SK-N-SH treated with all-trans-retinoic acid at 6 μM for 48 hours (cell line): ENCODE measurements at regions not wholly inside any gene's neighbourhood (a gene's known extent, or its start where the extent isn't known, plus 50 kb on each side); places are given as distances from the start of the nearest gene placed in this dataset.

Experiments used
- ATAC-seq: fragments of 200-7000 bp; cut with Tn5 transposase; 3 replicates; pipeline ENCODE4 v1.9.1; 2020; ENCODE audit warnings: mild to moderate bottlenecking, moderate library complexity
- ARNTL ChIP-seq: fragments of 450-650 bp; formaldehyde crosslinking; IDR thresholded peaks from 2 replicates; pipeline ENCODE4 v1.5.0; 2020; ENCODE audit warnings: low read depth, mild to moderate bottlenecking, moderate library complexity, borderline replicate concordance
- CREB5 ChIP-seq: fragments of 250-450 bp; sonication (Bioruptor Pico); IDR thresholded peaks from 2 replicates; pipeline ENCODE4 v1.5.1; 2020; ENCODE audit warnings: low read depth, mild to moderate bottlenecking, moderate library complexity
- CSDC2 ChIP-seq: fragments of 250-450 bp; sonication (Bioruptor Pico); IDR thresholded peaks from 2 replicates; pipeline ENCODE4 v1.5.0; 2020; ENCODE audit warnings: mild to moderate bottlenecking, moderate library complexity
- CSRNP3 ChIP-seq: fragments of 250-450 bp; sonication (Bioruptor Pico); IDR thresholded peaks from 2 replicates; pipeline ENCODE4 v1.5.1; 2021; ENCODE audit warnings: mild to moderate bottlenecking, moderate library complexity
- ESRRG ChIP-seq: fragments of 250-450 bp; sonication (Bioruptor Pico); IDR thresholded peaks from 2 replicates; pipeline ENCODE4 v1.6.1; 2021; ENCODE audit warnings: mild to moderate bottlenecking
- GLIS3 ChIP-seq: fragments of 250-450 bp; sonication (Bioruptor Pico); IDR thresholded peaks from 2 replicates; pipeline ENCODE4 v1.5.0; 2020; ENCODE audit warnings: mild to moderate bottlenecking, moderate library complexity
- ISL1 ChIP-seq: fragments of 250-450 bp; sonication (Bioruptor Pico); IDR thresholded peaks from 2 replicates; pipeline ENCODE4 v2.1.2; 2022; ENCODE audit warnings: mild to moderate bottlenecking, moderate library complexity
- OSR1 ChIP-seq: fragments of 250-450 bp; sonication (Bioruptor Pico); IDR thresholded peaks from 2 replicates; pipeline ENCODE4 v1.8.0; 2022; ENCODE audit warnings: moderate library complexity, mild to moderate bottlenecking, inconsistent platforms
- PATZ1 ChIP-seq: fragments of 250-450 bp; sonication (Bioruptor Pico); IDR thresholded peaks from 2 replicates; pipeline ENCODE4 v1.8.0; 2020; ENCODE audit warnings: mild to moderate bottlenecking, moderate library complexity, borderline replicate concordance
- PPARA ChIP-seq: fragments of 250-450 bp; sonication (Bioruptor Pico); IDR thresholded peaks from 2 replicates; pipeline ENCODE4 v1.5.0; 2020; ENCODE audit warnings: mild to moderate bottlenecking, borderline replicate concordance
- RARB ChIP-seq: fragments of 250-450 bp; sonication (Bioruptor Pico); IDR thresholded peaks from 2 replicates; pipeline ENCODE4 v1.8.0; 2021; ENCODE audit warnings: mild to moderate bottlenecking, moderate library complexity
- SNAI2 ChIP-seq: fragments of 250-450 bp; sonication (Bioruptor Pico); IDR thresholded peaks from 2 replicates; pipeline ENCODE4 v1.5.0; 2020; ENCODE audit warnings: mild to moderate bottlenecking, moderate library complexity
- TCF4 ChIP-seq: fragments of 250-450 bp; sonication (Bioruptor Pico); IDR thresholded peaks from 2 replicates; pipeline ENCODE4 v1.8.0; 2021; ENCODE audit warnings: mild to moderate bottlenecking, moderate library complexity, borderline replicate concordance
- ZFP3 ChIP-seq: fragments of 250-450 bp; sonication (Bioruptor Pico); IDR thresholded peaks from 2 replicates; pipeline ENCODE4 v1.5.0; 2020; ENCODE audit warnings: mild to moderate bottlenecking, moderate library complexity
- ZFP30 ChIP-seq: fragments of 450-650 bp; formaldehyde crosslinking; IDR thresholded peaks from 2 replicates; pipeline ENCODE4 v1.5.0; 2022; ENCODE audit warnings: mild to moderate bottlenecking, moderate library complexity
- ZNF565 ChIP-seq: fragments of 450-650 bp; formaldehyde crosslinking; conservative IDR thresholded peaks from 2 replicates; pipeline ENCODE4 v1.5.0; 2020; ENCODE audit warnings: low read depth, mild to moderate bottlenecking, moderate library complexity
- ZNF70 ChIP-seq: fragments of 450-650 bp; formaldehyde crosslinking; IDR thresholded peaks from 2 replicates; pipeline ENCODE4 v1.5.0; 2020; ENCODE audit warnings: mild to moderate bottlenecking, moderate library complexity
- ZNF8 ChIP-seq: fragments of 450-650 bp; formaldehyde crosslinking; IDR thresholded peaks from 2 replicates; pipeline ENCODE4 v1.5.0; 2020; ENCODE audit warnings: mild to moderate bottlenecking, moderate library complexity
- TF ChIP-seq, protein P1 (sequence below): fragments of 250-450 bp; sonication (Bioruptor Pico); IDR thresholded peaks from 2 replicates; pipeline ENCODE4 v1.5.0; 2020; ENCODE audit warnings: mild to moderate bottlenecking, moderate library complexity

DNA sequence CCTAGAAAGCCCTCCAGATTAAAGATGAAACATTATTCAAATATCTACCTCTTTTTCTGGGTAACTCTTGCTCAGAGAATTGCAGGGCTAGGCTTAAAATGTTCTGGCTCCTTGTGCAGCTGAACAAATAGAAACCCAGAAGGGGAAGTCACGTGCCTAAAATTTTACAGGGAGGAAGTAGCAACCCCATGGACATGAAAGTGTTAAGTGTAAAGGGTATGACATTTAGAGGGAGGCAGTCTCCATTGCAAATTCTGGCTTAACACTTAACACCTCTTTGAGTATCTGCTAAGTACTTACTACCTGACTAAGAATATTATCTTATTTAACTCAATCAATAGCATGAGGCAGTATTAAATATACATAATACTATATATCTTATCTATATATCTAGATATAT lies 376.1 kb upstream of the ERCC4 start:
- ATAC-seq, result no peak
- no peak for TF ChIP-seq ZNF565 (CRISPR knock-in tag)
- TF ChIP-seq ZNF8, result no peak
- TF ChIP-seq ZFP30 (CRISPR knock-in tag), result no peak
- TF ChIP-seq GLIS3 (CRISPR knock-in tag), result no peak
- TF ChIP-seq CSRNP3 (CRISPR knock-in tag), result no peak
- no peak for TF ChIP-seq PPARA (CRISPR knock-in tag)
- TF ChIP-seq ZFP3 (CRISPR knock-in tag), result no peak
- TF ChIP-seq SNAI2 (CRISPR knock-in tag), result no peak

GRCh38 chr16:13545271-13545670 lies 374.7 kb upstream of the ERCC4 start:
- ATAC-seq, result no peak
- TF ChIP-seq ZNF70, result no peak
- no peak for TF ChIP-seq ZFP3 (CRISPR knock-in tag)
- no peak for TF ChIP-seq PATZ1 (CRISPR knock-in tag)
- TF ChIP-seq TCF4 (CRISPR knock-in tag), result no peak
- TF ChIP-seq ARNTL, result no peak
- TF ChIP-seq PPARA (CRISPR knock-in tag), result no peak
- TF ChIP-seq OSR1 (CRISPR knock-in tag), result no peak
- TF ChIP-seq ISL1 (CRISPR knock-in tag), result no peak
- TF ChIP-seq, all 23 proteins: peak for 0

DNA sequence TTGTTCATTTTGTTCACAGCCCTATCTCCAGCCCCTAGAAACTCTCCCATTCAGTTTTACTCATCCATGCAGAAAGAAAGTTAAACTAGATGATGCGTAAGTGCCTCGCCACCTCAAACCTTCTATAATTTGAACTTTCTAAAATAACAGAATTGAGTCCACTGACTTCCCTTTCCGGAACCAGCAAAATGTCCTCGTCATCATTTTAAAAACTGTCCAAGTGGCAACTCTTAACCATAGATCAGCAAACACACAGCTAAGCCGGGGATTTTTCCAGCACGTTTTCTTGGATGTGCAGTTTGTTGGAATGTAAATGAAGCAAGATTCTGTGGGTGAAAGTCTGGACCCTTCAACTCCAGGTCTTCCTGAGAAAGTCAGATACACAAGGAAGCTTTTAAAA lies 369.7 kb upstream of the ERCC4 start:
- ATAC-seq, result no peak
- TF ChIP-seq PPARA (CRISPR knock-in tag) (no peak), ZFP30 (CRISPR knock-in tag) (no peak)

- ATAC-seq, result no peak
- TF ChIP-seq SNAI2 (CRISPR knock-in tag) (no peak), RARB (CRISPR knock-in tag) (no peak), ZNF70 (no peak), ZFP3 (CRISPR knock-in tag) (no peak)
These were observed 367.6 kb upstream of the ERCC4 start for GRCh38 chr16:13552062-13552959.

- ATAC-seq, result no peak
- no peak for TF ChIP-seq SNAI2 (CRISPR knock-in tag)
- no peak for TF ChIP-seq ESRRG
- no peak for TF ChIP-seq OSR1 (CRISPR knock-in tag)
- no peak for TF ChIP-seq PPARA (CRISPR knock-in tag)
- no peak for TF ChIP-seq PATZ1 (CRISPR knock-in tag)
- TF ChIP-seq, all 23 proteins: peak for 0
These were observed 367.0 kb upstream of the ERCC4 start for GRCh38 chr16:13552960-13553257.

DNA sequence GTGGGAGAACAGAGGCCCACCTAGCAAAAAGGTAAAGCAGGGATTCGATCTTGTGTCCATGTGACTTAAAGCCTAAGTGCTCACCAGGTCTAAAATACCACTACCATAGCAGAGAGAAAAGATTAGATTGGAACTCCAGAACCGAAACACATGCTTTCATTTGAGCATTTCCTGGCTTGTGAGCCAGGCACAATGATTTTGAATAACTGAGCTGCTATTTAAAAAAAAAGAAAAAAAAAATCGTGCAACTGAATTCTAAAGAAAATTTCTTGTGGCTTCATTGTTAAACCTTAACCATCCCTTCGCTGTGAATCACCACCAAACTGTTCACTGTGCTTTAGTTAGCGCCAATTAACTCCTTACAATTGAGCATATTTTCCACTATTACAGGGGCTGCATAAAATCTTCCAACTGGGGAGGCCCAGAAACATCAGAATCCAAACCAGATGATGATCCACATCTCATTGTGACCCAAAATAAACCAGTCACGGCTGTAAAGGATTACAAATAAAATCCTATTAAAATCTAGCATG lies 366.4 kb upstream of the ERCC4 start:
- ATAC-seq, result no peak
- TF ChIP-seq GLIS3 (CRISPR knock-in tag), result no peak
- TF ChIP-seq, protein P1, sequence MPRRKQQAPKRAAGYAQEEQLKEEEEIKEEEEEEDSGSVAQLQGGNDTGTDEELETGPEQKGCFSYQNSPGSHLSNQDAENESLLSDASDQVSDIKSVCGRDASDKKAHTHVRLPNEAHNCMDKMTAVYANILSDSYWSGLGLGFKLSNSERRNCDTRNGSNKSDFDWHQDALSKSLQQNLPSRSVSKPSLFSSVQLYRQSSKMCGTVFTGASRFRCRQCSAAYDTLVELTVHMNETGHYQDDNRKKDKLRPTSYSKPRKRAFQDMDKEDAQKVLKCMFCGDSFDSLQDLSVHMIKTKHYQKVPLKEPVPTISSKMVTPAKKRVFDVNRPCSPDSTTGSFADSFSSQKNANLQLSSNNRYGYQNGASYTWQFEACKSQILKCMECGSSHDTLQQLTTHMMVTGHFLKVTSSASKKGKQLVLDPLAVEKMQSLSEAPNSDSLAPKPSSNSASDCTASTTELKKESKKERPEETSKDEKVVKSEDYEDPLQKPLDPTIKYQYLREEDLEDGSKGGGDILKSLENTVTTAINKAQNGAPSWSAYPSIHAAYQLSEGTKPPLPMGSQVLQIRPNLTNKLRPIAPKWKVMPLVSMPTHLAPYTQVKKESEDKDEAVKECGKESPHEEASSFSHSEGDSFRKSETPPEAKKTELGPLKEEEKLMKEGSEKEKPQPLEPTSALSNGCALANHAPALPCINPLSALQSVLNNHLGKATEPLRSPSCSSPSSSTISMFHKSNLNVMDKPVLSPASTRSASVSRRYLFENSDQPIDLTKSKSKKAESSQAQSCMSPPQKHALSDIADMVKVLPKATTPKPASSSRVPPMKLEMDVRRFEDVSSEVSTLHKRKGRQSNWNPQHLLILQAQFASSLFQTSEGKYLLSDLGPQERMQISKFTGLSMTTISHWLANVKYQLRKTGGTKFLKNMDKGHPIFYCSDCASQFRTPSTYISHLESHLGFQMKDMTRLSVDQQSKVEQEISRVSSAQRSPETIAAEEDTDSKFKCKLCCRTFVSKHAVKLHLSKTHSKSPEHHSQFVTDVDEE (CRISPR knock-in tag), result no peak
- no peak for TF ChIP-seq PATZ1 (CRISPR knock-in tag)
- TF ChIP-seq ZNF8, result no peak
- TF ChIP-seq CREB5 (CRISPR knock-in tag), result no peak
- TF ChIP-seq CSDC2 (CRISPR knock-in tag), result no peak
- no peak for TF ChIP-seq ZFP3 (CRISPR knock-in tag)
- TF ChIP-seq SNAI2 (CRISPR knock-in tag), result no peak
- no peak for TF ChIP-seq PPARA (CRISPR knock-in tag)
- TF ChIP-seq ZFP30 (CRISPR knock-in tag), result no peak
- TF ChIP-seq ZNF565 (CRISPR knock-in tag), result no peak
